Astrocyte of the hippocampus (primary cell): ENCODE measurements at regions not wholly inside any gene's neighbourhood (a gene's known extent, or its start where the extent isn't known, plus 50 kb on each side); places are given as distances from the start of the nearest gene placed in this dataset.

Experiments used
- DNase-seq: peaks from one replicate; pipeline ENCODE4 v3.0.0; 2011; ENCODE audit warnings: low read depth, low spot score

GRCh38 chr12:108462686-108463085 lies 52.4 kb upstream of the FICD start:
- no peak for DNase-seq

GRCh38 chr12:108461058-108461660 lies 53.9 kb upstream of the FICD start:
- no peak for DNase-seq

- DNase-seq, result no peak
These were observed 55.9 kb upstream of the FICD start for GRCh38 chr12:108459149-108459548.

GRCh38 chr12:108457734-108458361 lies 57.2 kb upstream of the FICD start:
- DNase-seq, result no peak

GRCh38 chr12:108457006-108457733 lies 57.9 kb upstream of the FICD start:
- peak; percentile 37 for DNase-seq

GRCh38 chr12:108455706-108456105 lies 59.4 kb upstream of the FICD start:
- no peak for DNase-seq

- DNase-seq, result no peak
These were observed 60.4 kb upstream of the FICD start for GRCh38 chr12:108454539-108455139.

GRCh38 chr12:108449478-108449877 lies 65.6 kb upstream of the FICD start:
- no peak for DNase-seq

- no peak for DNase-seq
These were observed 66.8 kb upstream of the FICD start for GRCh38 chr12:108448246-108448645.

GRCh38 chr12:108447168-108447832 lies 67.8 kb upstream of the FICD start:
- DNase-seq, result no peak

GRCh38 chr12:108446766-108447165 lies 68.3 kb upstream of the FICD start:
- no peak for DNase-seq

GRCh38 chr12:108442910-108443309 lies 72.2 kb upstream of the FICD start:
- DNase-seq, result no peak

GRCh38 chr12:108442067-108442466 lies 73.0 kb upstream of the FICD start:
- peak; percentile 2 for DNase-seq

- DNase-seq, result no peak
These were observed 73.5 kb upstream of the FICD start for GRCh38 chr12:108441549-108441948.

- DNase-seq, result no peak
These were observed 74.3 kb upstream of the FICD start for GRCh38 chr12:108440736-108441135.

- no peak for DNase-seq
These were observed 76.4 kb upstream of the FICD start for GRCh38 chr12:108438667-108439066.

- DNase-seq, result no peak
These were observed 82.5 kb upstream of the FICD start for GRCh38 chr12:108432423-108433121.

GRCh38 chr12:108430926-108431325 lies 84.2 kb upstream of the FICD start:
- no peak for DNase-seq

GRCh38 chr12:108430245-108430644 lies 84.8 kb upstream of the FICD start:
- no peak for DNase-seq

- DNase-seq, result no peak
These were observed 86.2 kb upstream of the CMKLR1 start for GRCh38 chr12:108425238-108425795.

- no peak for DNase-seq
These were observed 85.7 kb upstream of the CMKLR1 start for GRCh38 chr12:108424816-108425215.
